ENCODE measurements at regions not wholly inside any gene's neighbourhood (a gene's known extent, or its start where the extent isn't known, plus 50 kb on each side); places are given as distances from the start of the nearest gene placed in this dataset.
"Not testable (repeated sequence)": the region's sequence is repeated elsewhere in the genome, so short reads cannot be mapped to it uniquely, and the experiment has no call there.

GRCh38 chr5:14054111-14054854 lies 88.9 kb upstream of the TRIO start:
- DNase-seq = no peak

- no peak for DNase-seq
Observed at GRCh38 chr5:14050821-14051220, 92.3 kb upstream of the TRIO start.

DNA sequence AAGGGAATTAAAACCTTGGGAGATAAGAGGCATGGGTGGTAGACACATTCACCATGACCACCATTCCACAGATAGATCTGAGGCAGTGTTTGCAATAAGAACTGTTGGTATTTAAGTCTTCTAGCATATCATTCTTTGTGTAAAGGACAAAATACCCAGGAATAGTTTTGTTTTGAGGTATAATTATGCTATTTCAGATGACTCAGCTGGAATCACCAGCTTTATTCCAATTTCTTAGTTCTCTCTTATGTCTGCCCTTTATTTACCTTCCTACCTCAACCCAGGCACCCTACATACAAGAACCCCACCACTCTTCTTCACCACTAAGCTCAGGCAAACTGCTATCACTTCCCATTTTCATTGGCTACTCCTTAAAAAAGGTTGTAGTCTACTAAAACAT lies 94.7 kb upstream of the TRIO start:
- DNase-seq = no peak

DNA sequence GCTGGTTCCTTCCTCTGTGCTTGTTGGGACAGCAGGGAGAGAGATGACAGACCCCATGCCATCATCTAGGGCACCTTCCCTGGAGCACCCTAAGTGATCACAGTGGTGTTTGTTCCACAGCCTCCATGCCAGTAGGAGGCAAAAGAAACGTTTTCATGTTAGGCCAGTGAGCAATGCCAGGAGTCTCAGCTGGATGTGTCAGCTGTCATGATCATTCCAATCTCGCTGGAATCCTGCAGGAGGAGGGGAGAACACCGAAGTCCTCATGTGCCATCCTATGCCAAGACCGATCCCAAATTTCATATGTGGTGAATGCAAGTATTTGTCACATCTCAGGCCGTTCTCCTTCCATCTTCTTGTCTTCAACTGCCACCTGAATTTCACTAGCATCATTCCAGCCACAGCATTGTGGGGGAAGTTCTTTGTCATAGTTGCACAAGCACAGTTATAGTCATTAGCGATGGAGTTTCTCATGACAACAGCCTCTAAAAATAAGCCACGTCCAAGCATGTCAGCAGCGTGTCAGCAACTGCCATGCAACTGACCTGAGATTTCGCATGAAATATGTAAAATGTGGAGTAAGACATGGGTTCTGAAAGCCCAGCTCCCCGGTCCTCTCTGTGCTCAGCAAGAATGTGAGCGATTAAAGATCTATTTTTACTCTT lies 97.2 kb upstream of the DNAH5 start:
- no peak for DNase-seq

GRCh38 chr5:14040542-14040941 lies 96.1 kb upstream of the DNAH5 start:
- no peak for DNase-seq

DNA sequence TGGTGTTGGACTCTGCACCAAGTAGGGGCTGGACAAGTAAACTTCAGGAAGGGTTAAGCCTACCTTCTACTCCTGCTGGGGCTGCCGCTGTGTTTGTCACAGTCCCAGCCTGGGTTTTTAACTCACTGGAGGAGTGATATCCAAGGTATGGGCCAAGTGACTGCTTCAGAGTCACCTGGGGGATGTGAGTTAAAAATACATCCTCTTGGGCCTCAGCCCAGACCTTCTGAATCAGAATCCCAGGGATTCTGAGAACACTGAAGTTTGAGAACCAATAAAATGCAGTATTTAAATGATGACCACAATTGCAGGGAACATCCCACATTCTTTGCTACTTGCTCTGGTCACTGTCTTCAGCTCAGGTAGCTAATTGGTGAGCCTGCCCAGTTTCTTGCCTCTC lies 95.1 kb upstream of the DNAH5 start:
- no peak for DNase-seq

DNA sequence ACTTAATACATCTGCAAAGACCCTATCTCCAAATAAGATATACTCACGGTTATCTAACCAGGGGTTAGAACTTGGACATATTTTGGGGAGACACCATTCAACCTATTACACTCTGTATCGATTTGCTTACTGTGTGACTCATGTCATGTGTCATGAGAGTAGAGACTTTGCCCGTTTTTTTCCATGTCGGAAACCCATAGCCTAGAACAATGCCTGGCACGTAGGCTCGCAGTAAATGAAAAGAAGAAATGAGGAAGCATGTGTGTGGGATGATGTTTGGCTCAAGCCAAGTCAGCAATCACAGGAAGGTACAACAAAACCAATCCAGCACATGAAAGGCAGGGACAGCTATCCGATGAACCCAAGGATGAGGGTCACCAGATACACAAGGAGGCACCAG lies 94.6 kb upstream of the DNAH5 start:
- DNase-seq = no peak

DNA sequence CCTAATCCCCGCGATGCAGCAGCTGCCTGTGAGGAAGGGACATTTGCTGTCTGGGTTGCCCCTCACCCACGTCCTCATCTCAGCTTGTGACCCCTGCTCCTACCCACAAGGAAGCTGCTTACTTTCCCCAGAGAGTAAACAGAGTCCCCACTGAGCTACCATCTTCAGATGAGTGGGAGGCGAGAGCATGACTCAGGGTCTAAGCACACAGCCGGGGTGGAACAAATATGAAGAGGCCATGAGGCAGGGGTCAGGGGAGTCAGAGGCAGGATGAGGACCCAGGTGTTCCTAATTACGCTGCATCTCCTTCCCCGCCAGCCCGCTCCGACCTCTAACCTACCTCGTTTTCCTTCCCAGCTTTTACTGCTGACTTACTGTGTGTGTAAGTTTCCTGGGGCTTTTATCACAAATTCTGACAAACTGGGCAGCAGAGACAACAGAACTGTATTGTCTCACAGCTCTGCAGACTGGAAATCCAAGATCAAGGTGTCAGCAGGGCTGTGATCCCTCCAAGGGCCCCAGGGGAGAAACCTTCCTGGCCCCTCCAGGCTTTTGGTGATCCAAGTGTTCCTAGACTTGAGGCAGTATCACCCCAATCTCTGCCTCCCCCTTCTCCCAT lies 94.0 kb upstream of the DNAH5 start:
- no peak for DNase-seq

DNA sequence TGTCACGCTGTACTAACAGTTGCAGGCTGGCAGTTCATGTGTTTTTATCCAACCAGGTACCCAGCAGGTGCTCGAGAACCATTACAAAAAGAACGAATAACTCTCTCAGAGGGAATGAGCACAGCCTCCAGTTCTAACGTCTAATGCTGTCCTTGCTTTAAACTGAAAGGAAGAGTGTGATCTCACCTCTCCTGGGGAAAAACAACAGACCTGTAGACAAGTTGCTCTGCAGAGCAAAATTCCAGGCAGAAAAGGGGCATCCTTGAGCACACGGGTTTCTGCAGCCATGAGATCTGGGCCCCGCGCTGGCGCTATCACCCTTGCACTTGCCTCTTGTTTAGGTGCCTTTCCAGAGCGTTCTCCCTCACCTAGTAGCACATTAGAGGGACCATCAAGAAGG lies 92.5 kb upstream of the DNAH5 start:
- no peak for DNase-seq

DNA sequence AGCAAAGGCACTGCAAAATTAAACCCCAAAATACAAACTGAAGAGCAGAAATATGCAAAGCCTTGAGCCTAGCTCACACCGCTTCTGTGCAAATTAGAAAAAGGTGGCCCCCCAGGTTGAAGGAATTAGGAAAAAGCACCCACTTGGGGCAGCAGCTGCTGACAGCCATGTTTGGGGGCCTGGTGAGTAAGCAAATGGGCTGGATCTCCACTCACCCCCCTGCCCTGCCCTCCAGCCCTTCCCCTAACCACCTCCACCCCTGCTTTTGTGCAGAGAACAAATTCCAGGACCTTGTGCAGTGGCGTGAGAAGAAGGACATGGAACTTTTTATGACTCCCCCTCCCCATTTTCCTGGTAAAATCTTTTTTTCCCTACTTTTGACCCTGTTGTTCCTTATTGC lies 92.0 kb upstream of the DNAH5 start:
- no peak for DNase-seq

DNA sequence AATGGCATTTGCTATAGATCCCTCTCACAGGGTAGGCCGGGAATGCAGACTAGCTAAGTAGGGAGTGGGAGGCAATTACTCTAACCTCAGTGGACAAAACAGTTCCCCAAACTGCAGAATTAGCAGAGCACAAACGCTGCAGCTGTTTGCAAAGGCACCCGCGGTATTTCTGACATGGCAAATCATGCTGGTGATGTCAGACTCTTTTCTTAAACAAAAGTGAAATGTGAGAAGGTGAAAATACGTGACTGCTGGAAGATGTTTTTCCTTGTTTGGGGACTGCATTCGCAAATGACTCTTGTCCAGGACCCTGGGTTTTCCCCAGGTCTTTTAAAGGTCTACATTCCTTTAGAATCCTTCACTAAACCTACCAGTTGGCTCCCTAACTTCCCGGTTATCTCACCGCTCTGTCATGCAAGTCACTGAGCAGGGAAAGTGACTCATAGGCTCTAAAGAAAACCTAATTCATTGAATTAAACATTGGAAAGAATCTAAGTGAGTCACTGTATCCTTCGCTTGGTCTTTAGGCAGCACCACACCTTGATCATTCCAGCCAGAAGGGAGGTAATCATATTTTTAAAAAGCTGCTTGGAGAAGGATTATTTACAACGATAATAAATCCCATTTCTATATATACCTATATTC lies 91.5 kb upstream of the DNAH5 start:
- DNase-seq = no peak

GRCh38 chr5:14034963-14035362 lies 90.5 kb upstream of the DNAH5 start:
- DNase-seq = no peak

- no peak for DNase-seq
Observed at GRCh38 chr5:14032918-14033317, 88.4 kb upstream of the DNAH5 start.

DNA sequence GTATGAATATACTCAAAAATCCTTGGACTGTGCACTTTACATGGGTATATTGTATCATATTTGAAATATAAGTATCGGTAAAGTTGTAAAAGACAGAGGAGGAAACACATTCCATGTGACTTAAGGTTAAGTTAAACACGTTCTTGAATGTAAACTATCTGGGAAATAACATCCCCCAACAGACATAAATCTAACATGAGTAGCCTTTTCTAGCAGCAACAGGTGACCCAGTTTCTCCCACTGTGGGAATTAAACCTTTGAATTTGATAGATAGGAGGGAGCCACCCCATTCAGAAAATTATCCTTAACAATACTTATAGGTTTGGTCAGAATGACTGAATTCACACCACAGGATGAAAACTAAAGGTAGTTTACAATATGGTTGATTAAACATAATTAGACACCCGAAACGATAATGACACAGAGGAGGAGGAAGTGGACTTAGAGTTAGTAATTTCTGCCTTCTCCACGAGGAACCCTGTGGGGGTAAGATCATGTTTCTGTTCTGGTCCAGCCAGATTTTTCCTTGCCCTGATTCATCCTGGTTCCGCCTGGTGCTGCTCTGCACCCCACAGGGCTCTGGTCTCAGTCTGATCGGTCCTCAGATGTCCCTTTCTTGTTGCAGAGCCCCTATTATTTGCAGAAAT lies 84.6 kb upstream of the DNAH5 start:
- no peak for DNase-seq

DNA sequence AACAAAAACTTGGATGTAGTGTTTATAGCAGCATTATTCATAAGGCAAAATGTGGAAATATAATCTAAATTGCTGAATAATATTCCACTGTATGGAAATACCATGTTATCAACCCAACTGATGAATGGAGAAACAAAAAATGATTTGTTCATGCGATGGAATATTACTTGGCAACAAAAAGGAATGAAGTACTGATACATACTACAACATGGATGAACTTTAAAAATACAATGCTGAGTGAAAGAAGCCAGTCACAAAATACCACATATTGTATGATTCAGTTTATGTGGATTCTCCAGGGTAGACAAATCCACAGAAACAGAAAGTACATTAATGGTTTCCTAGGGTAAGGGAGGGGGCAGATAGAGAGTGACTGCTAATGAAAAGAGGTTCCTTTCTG lies 83.7 kb upstream of the DNAH5 start:
- no peak for DNase-seq

GRCh38 chr5:14025569-14026286 lies 81.2 kb upstream of the DNAH5 start:
- DNase-seq = no peak

DNA sequence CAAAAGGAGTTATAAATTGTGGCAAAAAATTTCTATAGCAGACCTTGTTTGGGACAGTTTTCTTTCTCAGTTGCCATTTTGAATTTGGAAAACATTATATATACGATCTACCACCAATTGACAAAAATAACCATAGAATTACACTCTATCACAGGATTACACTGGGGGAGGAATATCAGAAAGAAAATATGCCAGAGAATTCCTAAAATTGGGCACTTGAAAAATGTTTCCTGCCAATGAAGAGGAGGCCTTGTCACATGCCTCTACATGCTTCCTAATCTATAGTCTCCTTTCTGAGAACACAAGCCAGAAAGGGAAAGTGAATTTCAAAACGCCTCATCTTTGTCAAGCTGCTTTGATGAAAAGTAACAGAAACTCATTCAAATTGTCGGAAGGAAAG lies 78.5 kb upstream of the DNAH5 start:
- no peak for DNase-seq

DNA sequence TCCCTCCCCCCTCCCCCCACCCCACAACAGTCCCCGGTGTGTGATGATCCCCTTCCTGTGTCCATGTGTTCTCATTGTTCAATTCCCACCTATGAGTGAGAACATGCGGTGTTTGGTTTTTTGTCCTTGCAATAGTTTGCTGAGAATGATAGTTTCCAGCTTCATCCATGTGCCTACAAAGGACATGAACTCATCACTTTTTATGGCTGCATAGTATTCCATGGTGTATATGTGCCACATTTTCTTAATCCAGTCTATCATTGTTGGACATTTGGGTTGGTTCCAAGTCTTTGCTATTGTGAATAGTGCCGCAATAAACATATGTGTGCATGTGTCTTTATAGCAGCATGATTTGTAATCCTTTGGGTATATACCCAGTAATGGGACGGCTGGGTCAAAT lies 76.5 kb upstream of the DNAH5 start:
- DNase-seq = not testable (repeated sequence)

GRCh38 chr5:14019768-14020290 lies 75.3 kb upstream of the DNAH5 start:
- no peak for DNase-seq

GRCh38 chr5:14017904-14018303 lies 73.4 kb upstream of the DNAH5 start:
- DNase-seq = no peak

GRCh38 chr5:14016549-14016948 lies 72.1 kb upstream of the DNAH5 start:
- DNase-seq = peak; percentile 91
